Right hindlimb (tissue), 1 donor: ENCODE measurements at regions not wholly inside any gene's neighbourhood (a gene's known extent, or its start where the extent isn't known, plus 50 kb on each side); places are given as distances from the start of the nearest gene placed in this dataset.
A peak's percentile ranks its signal among the peaks of the same experiment; 100 is the strongest.

Experiments
- DNase-seq: peaks from one replicate; pipeline ENCODE4 v3.0.0-alpha.2; 2018

DNA sequence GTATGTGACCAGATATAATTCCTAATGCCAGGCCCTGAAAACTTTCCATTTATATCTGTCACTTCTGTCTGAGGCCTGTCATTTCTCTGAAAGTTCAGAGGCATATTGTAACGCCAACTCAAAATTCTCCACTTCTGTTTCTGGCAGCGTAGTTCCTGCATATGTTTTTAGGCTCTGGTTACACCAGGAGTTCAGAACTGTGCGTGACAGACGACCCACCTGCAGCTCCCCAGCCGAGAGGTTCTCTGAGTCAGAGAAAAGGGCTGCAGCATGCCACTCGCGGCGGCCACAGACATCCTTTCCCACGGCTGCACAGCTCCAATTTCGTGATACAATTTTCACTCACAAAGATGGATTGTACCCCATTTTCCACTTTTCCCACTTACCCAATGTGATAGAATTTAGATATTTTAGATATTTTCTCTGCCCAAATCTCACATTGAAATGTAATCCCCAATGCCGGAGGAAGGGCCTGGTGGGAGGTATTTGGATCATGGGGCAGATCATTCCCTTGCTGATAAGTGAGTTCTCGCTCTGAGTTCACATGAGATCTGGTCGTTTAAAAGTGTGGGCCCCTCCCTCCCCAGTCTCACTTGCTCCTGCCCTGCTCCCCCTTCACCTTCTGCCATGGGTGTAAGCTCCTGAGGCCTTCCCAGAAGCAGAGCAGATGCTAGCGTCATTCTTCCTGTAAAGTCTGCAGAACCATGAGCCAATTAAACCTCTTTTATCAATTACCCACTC is 308.1 kb downstream of the LIG4 start:
- no peak for DNase-seq

DNA sequence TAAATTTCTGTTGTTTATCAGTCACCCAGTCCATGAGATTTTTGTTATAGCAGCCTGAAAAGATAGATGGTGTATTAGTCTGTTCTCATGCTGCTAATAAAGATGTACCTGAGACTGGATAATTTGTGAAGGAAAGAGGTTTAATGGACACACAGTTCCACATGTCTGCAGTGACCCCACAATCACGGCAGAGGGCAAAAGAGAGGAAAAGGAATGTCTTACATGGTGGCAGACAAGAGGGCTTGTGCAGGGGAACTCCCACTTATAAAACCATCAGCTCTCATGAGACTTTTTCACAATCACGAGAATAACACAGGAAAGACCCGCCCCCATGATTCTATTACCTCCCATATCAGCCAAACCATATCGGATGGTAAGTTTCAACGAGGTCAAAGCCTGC is 309.2 kb downstream of the LIG4 start:
- DNase-seq: no peak

DNA sequence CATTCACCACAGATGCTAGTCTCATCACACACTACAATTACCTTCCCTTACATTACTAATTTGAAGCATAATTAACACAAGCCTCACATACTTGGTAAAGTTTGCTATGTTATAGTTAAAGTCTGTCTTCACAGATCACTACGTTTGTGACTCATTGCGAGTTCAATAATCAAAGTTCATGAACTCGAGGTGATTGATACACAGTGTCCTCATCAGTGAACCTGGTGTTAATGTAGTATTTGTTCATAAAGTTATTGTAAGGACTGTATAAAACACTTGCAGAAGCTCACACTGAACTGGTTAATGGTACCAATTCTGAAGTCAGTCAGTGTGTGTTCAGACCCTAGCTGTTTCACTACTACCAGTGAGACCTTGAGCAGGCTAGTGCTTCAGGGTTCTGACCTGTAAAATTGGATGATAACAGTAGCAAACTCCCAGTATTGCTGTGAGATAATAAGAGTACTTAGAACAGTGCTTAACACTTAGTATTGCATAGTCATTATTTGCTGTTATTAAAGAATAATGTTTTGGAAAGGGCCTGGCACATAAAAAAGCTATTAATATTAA is 313.3 kb downstream of the LIG4 start:
- DNase-seq: no peak

DNA sequence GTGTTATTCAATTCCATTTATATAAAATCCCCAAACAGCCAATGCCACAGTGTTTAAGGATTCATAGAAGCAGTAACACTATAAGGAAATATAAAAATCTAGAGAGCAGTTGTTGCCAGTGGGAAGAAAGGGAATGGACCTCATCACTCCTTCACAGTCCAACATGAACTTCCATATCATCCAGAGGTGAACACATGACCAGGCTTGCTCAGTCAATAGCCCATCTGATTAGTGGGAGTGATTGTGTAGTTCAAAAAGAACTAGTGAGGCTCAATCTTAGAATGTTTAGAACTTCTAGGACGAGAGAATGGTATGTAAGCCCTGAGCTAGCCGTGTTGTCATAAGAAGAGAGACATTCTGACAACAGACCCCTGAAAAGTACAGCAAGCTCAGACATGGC is 314.1 kb downstream of the LIG4 start:
- no peak for DNase-seq

DNA sequence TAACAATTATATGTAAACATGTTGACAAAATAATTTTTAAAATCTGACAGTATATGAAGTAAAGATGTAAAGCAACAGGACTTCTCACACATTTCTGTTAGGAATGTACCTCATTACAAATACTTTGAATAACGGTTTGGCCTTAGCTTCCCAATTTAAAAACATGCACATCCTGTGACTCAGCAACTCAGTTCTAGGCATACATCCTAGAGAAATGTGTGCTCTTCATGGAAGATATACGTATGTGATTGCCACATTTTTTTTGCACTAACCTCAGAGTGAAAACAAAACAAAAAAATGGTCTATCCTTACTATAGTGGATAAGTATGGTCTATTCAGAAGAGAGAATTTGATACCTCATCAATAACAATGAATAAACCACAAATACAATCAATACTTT is 314.6 kb downstream of the LIG4 start:
- DNase-seq: no peak

DNA sequence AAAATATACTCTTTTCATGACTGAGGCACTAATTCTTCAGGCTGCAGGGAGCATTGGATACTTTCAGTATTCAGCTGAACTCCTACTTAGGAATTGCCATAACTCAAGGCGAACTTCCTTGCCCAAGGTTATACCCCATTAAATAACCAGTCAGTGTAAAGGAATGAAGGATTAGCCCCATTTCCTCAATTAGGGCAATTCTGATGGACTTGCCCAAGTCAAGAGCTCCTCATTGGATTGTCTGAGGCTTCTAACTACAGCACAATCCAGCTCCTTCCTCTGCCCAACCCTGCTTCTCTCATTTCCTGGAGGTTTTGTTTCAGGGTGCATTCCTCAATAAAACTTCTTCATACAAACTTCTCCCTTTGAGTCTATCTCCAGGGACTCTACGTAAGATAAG is 329.2 kb downstream of the LIG4 start:
- no peak for DNase-seq

DNA sequence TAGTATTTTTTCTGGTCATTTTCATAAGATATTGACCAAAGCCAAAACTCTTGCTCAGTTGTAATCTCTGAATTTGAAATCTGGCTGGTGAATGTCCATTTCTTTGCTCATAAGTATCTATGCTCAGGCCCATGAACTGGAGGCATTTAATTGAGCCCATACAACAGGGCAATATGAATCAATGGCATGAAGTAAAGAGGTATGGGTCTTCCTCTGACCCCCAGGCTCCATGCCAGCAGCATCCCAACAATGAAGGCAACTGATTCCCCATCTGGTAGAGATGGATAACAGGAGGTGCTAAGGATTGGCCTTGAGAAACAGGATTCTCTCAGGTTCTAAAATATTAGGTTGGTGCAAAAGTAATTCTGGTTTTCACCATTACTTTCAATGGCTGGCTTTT is 330.8 kb downstream of the LIG4 start:
- DNase-seq: no peak

DNA sequence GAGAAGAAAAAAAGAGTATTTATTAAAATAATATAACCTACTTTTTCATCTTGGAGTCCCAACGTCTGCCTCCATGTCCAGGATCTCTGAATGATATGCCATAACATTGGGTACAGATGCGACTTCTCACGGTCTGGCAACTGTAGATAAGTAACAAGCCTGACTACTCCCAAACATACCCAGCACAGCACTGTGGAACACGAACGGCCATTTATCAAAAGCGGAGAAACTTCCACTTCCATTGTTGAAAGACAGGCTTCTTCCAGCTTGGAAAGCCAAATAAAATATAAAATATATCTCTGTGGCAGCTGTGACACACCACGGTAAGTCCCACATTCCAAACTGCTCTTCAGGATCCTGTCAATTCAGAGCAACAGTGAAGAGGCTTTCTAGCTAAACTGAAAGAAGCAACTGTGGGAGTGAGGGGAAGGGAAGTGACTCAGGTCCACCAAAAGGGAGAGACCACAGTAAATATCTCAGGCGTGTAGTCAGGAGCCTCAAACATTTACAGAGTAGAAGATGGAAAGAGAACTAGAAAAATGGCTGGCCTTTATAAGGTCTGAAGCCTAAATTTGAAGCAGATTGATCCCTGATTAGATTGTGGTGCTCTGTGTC is 331.7 kb downstream of the LIG4 start:
- no peak for DNase-seq

DNA sequence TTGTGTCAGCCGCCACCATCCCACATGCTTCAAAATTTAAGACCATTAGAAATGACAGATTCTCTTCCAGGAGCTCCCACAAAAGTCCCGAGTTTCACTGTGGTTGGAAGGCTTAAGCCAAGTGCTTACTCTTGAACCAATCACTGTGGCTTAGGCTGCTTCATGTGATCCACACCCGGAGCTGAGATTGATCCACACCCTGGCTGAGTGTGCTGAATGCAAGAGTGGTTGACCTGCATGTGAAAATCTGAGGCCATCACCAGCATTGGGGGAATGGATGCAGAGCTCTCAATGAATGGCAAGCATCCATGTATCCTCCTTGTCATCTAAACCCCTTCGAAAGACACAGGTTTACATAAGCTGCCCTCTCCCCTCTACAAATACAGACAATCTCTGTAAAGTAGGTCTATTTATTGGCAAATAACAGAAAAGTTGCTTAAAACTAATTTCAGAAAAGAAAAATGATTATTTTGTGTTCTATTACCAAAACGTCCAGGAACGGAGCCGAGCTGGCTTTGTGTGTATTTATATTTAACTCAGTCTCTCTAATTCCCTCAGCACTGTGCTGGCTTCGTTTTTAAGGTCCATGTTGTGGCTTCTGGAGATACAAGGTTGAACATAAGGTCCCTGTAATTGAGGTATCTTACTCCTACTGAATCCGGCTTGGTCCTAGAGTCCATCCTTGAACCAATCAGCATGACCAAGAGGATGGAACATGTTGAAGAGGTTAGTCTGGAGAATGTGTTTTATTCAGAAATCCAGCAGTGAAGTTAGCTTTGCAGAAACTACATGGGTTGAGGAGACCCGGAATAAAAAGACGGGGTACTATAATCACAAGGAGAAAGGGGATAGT is 332.4 kb downstream of the LIG4 start:
- DNase-seq: no peak

DNA sequence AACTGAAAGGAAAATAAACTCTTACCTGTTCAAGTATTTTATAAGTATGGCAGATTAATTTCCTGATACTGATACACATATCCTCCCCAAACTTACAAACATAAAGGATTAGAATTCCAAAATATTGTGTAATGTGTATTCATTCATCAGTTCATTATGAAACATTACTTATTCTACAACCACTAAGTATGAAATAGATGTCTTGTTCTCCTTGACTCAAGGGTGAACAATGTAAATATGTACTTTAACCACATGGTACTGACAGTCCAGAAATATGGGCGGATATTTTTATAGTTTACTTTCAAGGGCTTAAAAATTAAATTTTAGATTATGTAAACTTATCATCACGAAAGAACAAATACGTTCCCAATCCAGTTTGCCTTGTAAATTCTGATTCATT is 334.0 kb downstream of the LIG4 start:
- DNase-seq: no peak

DNA sequence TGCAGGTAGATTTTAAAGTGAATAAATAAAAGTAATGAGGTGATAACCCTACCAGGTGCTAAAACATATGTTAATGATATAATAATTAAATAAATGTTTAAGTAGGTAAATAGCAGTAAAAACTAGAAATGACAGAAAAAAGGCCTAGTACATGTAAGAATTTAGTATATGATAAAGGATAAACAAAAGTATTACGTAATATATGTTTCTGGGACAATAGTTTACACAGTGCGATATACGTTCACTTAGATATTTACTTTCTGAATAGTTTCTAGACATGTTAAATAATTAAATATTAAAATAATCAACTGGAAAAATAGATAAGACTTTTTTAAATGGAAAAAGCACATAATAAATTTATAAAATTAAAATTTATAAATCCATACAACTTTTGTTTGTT is 340.9 kb downstream of the LIG4 start:
- no peak for DNase-seq

DNA sequence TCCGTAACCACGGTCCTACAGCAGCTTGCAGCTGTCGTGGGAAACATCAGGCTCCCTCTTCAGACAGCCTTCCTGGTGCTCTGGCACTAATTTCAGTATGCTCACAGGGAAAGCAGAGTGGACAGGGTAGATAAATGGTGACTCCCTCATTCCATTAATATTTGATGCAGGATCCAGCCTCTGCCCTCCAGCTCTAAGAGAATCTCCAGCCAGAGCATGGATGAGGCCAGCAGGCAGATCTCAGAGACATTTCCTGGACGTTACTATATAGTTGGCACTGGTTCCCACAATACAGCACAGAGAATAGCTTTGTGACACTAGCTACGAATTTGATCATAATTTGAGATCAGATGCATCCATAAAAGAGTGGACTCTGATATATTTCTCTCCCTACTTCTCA is 341.4 kb downstream of the LIG4 start:
- no peak for DNase-seq

DNA sequence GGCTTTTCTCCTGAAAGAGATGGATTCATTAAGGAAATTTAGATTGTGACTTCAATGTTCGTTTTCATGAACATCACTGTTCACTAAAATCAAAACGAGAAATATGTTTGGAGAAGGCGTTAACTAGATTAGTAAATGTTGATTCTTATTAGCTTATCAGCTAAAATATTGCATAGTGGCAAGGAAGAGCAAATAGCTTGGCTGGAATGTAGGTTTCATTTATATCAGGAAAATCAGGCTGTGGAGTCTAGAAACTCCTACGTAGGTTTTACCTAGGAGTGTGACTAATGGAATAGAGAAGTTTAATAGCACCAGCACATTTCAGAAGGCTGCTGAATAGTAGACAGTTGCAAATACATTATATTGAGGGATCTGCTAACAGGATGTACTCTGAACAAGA is 344.9 kb downstream of the LIG4 start:
- no peak for DNase-seq

DNA sequence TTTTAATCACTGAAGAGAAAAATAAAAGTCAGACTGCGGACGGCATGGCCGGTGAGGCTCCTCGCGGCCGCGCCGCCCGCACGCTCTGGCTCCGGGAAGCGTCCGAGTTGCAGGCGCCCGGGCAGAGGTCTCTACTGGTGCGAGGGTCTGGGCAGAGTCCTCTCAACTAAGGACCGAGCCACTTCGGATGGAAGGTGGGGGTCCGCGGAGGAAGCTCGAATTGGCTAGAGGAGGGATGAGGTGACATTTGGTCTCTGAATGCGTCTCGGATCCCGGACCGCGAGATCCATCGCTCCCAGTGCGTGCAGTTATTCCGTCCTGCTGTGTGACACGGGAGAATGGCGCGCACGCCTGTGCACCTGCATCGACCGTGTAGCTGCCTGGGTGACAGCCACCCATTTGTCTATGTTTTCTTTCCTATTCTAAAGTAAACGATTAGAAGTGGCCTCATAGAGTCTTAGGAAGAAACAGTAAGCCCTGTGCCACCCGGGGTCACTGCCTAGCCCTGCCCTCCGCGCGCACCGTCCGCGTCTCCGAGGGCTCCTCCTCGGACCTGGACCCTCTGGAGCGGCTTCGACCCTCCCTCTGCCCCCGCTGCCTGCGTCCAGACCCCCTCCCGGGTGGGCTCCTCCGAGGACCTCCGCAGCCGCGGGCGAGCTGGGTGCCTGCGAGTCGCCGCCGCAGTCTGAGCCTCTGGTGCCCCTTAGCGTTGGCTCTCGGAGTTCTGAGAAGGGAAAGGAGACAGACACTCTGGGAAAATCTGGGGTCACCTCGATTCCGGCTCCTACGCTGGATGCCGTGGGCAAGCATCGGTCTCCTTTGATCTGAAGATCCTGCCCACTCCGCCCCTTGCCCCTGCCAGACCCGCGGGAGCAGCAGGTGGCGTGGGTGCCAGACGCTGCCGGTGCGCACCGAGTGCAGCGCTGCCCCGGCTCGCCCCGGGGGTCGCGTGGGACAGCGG is 347.4 kb downstream of the LIG4 start:
- peak; percentile 54 for DNase-seq

DNA sequence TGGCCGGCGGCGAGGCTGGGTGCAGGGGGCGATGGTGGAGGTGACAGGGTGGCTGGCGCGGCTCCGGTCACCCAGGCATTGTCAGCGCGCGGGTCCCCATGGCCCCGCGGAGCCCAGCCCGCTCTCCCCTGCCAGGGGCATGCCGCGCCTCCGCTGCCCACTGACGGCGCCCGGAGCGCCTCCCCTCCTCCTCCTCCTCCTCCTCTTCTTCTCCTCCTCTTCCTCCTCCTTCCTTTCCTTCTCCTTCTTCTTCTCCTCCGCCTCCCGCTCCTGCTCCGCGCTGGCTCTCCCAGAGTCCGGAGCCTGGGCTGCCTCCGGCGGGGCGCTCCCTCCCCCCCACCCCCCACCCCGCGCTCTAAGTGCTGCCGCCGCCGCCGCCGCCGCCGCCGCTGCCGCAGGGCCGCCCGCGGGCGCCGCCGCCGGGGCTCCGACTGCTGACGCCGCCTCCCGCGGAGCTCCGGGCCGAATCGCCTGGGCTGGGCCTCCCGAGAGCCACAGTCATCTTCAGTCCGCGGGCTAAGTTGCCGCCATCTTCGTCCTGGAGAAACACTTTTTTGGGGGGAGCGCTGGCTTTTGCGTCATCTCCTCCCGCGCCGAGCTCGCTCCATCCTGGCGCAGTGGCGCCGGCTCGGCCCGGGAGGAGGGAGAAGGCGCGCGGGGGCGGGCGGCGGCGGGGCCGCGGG is 348.3 kb downstream of the LIG4 start:
- DNase-seq: peak; percentile 47

DNA sequence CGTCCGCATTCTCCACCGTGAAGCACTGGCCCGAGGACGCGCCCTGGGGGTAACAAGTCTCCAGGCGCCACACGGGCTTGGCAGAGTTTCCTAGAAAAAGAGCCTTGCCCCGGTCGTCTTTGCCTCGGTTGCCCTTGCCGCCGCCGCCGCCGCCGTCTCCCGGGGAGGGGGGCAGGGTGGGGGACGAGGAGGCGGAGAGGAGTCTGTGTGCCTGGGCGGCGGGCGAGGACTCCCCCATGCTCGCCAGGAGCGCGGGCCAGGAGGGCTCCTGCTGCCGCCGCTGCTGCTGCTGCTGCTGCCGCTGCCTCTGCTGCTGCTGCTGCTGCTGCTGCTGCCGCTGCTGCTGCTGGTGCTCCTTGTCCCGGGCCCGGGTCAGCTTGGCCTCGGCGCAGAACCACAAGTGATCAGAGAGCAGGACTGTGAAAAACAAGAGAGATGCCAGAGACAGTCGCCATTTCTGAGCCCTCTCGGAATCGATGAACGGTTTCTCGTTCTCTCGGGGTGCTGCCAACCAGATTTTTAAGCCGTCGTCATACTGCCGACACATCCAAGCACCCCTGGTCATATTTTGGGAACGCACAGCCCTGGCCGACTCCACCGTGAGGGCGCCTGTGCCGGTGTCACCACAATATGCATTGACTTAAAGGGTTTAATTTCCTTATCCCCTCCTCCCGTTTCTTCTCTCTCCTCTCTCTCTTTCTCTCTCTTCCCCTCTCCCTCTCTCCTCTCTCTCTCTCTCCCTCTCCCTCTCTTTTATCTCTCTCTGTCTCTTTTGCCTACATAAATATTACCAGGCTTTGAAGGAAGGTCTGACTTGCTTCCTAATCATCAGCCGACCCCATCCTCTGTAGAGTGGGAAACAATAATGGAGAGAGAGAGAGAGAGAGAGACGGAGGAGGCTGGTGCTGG is 349.1 kb downstream of the LIG4 start:
- DNase-seq: peak; percentile 34

DNA sequence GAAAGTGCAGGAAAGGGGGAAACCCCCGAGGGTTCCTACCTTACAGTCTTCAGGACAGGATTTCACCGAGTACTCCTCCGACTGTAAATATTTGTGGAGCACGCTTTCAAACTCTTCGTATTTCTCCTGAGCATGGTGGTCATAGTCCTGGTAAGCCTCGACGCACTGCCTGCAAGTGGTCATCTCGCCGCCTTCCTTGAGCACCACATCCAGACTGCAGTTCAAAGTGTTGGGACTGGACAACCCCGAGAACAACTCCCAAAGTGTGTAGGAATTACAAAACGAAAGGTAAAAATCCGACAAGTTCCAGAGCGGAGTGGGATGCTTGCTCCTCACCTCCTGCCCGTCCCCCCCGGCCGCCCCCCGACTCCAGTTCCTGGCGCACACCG is 349.7 kb downstream of the LIG4 start:
- peak; percentile 20 for DNase-seq

DNA sequence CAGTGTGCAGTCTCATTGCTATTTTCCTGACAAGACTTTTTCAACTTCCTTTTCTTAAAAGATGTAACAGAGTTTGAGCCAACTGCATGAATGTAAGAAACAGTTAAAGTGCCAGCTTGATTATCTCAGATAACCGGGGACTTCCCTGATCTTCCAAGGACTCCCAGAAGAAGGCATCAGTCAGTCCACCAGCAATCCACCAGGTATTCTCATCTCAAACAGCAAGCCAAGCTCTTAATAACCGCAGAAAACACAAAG is 350.1 kb downstream of the LIG4 start:
- DNase-seq: no peak

DNA sequence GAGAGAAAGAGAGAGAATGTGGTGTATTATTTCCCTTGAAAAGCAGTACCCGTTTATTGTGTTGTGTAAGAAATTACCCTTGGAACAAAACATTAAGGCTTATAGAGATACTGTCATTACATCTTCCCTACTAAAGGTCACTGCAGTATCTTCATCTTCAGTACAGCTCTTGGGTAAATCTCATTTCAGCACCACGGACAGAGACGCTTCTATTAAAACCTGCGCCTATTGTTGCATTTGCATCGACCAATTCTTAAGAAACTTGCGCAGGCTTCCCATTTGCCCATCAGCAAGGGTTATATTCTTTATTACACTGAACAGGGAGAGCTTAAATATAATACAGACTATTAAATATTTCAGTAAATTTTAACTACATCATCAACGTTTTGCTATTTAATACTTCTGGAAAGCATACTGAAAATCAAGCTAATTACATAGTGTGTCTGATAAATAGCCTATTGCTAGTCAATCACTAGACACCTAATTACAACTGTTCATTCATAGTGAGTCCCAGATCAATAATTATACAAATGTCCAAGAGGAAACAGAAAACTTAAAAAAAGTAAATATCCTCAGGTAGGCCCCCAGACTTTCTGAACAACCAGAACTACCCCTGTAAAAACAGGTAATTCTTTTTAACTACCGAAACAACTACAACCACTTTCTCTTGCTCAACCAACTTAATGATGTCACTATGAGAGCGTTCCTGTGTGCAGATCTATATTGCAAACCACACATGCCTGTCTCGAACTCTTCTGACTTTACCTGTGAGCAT is 350.6 kb downstream of the LIG4 start:
- DNase-seq: peak; percentile 41

DNA sequence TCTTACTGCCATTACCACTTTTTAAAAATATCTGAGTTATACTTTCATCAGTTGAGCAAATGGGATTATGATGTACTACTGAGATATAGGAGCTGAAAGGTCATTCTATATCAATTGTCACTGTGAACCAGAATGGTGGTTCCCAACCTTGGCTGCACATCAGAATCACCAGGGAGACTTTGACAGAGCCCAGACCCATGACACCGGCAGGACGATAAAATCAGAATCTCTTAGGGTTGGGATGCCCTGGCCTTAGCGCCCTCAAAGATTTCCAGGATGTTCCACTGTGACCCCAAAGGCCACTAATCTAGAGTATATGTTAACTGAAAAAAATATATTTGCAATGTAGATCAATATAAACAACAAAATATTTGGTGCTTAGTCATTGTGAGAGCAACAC is 355.1 kb downstream of the LIG4 start:
- DNase-seq: no peak
